Nephron progenitor cell (in vitro differentiated cells): ENCODE measurements at regions not wholly inside any gene's neighbourhood (a gene's known extent, or its start where the extent isn't known, plus 50 kb on each side); places are given as distances from the start of the nearest gene placed in this dataset.
"Not testable (repeated sequence)": the region's sequence is repeated elsewhere in the genome, so short reads cannot be mapped to it uniquely, and the experiment has no call there.

ENCODE experiments used
- DNase-seq: peaks from one replicate; pipeline ENCODE4 v3.0.0; 2021
- H3K27ac Mint-ChIP-seq: 2 replicates; pipeline ENCODE4 v1.8.0; 2021; ENCODE audit warnings: mild to moderate bottlenecking, moderate library complexity, mixed read lengths
- H3K27me3 Mint-ChIP-seq: 2 replicates; pipeline ENCODE4 v1.8.0; 2021; ENCODE audit warnings: mild to moderate bottlenecking, low read depth, mixed read lengths; ENCODE audit not compliant: poor library complexity
- H3K36me3 Mint-ChIP-seq: 2 replicates; pipeline ENCODE4 v1.8.0; 2021; ENCODE audit warnings: low read depth, mixed read lengths
- H3K4me1 Mint-ChIP-seq: 2 replicates; pipeline ENCODE4 v1.8.0; 2021; ENCODE audit warnings: mixed read lengths
- H3K4me3 Mint-ChIP-seq: 2 replicates; pipeline ENCODE4 v1.8.0; 2021; ENCODE audit warnings: mild to moderate bottlenecking, moderate library complexity, mixed read lengths
- H3K9me3 Mint-ChIP-seq: 2 replicates; pipeline ENCODE4 v1.8.0; 2021; ENCODE audit warnings: mild to moderate bottlenecking, moderate library complexity, mixed read lengths
- CTCF ChIP-seq: fragments of 200-600 bp; sonication (generic); IDR thresholded peaks from 2 replicates; pipeline ENCODE4 v1.5.0; 2021; ENCODE audit warnings: antibody characterized with exemption

- peaks cover 29% of the 10 kb centered on the region for H3K27me3 Mint-ChIP-seq
- no peak for DNase-seq
- no peak for TF ChIP-seq CTCF
- no peaks in the 10 kb centered on the region for H3K36me3 Mint-ChIP-seq
- no peak overlapping the region for H3K4me3 Mint-ChIP-seq
- H3K4me1 Mint-ChIP-seq = no peaks in the 10 kb centered on the region
- no peaks in the 10 kb centered on the region for H3K9me3 Mint-ChIP-seq
- H3K27ac Mint-ChIP-seq = no peak overlapping the region
Observed at GRCh38 chr16:5314377-5314776, 216.8 kb upstream of the EEF2KMT start.

GRCh38 chr16:5309946-5310611, 212.5 kb upstream of the EEF2KMT start:
- H3K36me3 Mint-ChIP-seq = no peaks in the 10 kb centered on the region
- peaks cover 15% of the 10 kb centered on the region for H3K27me3 Mint-ChIP-seq
- no peak for DNase-seq
- no peak for TF ChIP-seq CTCF
- no peaks in the 10 kb centered on the region for H3K4me1 Mint-ChIP-seq
- no peak overlapping the region for H3K27ac Mint-ChIP-seq
- no peak overlapping the region for H3K4me3 Mint-ChIP-seq
- no peaks in the 10 kb centered on the region for H3K9me3 Mint-ChIP-seq

- no peak for TF ChIP-seq CTCF
- peaks cover 12% of the 10 kb centered on the region for H3K27me3 Mint-ChIP-seq
- no peak overlapping the region for H3K4me3 Mint-ChIP-seq
- H3K4me1 Mint-ChIP-seq = no peaks in the 10 kb centered on the region
- H3K9me3 Mint-ChIP-seq = peaks cover 18% of the 10 kb centered on the region
- H3K27ac Mint-ChIP-seq = no peak overlapping the region
- H3K36me3 Mint-ChIP-seq = no peaks in the 10 kb centered on the region
- DNase-seq = no peak
Observed at GRCh38 chr16:5305023-5305422, 207.4 kb upstream of the EEF2KMT start.

GRCh38 chr16:5302372-5303114, 204.9 kb upstream of the EEF2KMT start:
- no peak overlapping the region for H3K4me3 Mint-ChIP-seq
- no peak for DNase-seq
- no peaks in the 10 kb centered on the region for H3K4me1 Mint-ChIP-seq
- TF ChIP-seq CTCF = no peak
- no peak overlapping the region for H3K27ac Mint-ChIP-seq
- peaks cover 10% of the 10 kb centered on the region for H3K27me3 Mint-ChIP-seq
- H3K9me3 Mint-ChIP-seq = peaks cover 18% of the 10 kb centered on the region
- no peaks in the 10 kb centered on the region for H3K36me3 Mint-ChIP-seq

- Mint-ChIP-seq H3K36me3 (no peaks in the 10 kb centered on the region), H3K9me3 (peaks cover 17% of the 10 kb centered on the region), H3K4me3 (no peak overlapping the region), H3K27me3 (peaks cover 4% of the 10 kb centered on the region), H3K4me1 (no peaks in the 10 kb centered on the region), H3K27ac (no peak overlapping the region)
- no peak for TF ChIP-seq CTCF
- DNase-seq = no peak
Observed at GRCh38 chr16:5298202-5298601, 200.6 kb upstream of the EEF2KMT start.

GRCh38 chr16:5296176-5296575, 198.6 kb upstream of the EEF2KMT start:
- Mint-ChIP-seq H3K4me3 (no peak overlapping the region), H3K36me3 (no peaks in the 10 kb centered on the region), H3K4me1 (no peaks in the 10 kb centered on the region), H3K27me3 (no peaks in the 10 kb centered on the region), H3K9me3 (peaks cover 6% of the 10 kb centered on the region), H3K27ac (no peak overlapping the region)
- DNase-seq = no peak
- TF ChIP-seq CTCF = no peak

GRCh38 chr16:5295304-5295703, 197.7 kb upstream of the EEF2KMT start:
- not testable (repeated sequence) for H3K4me3 Mint-ChIP-seq, H3K36me3 Mint-ChIP-seq, H3K9me3 Mint-ChIP-seq, H3K4me1 Mint-ChIP-seq, H3K27me3 Mint-ChIP-seq, H3K27ac Mint-ChIP-seq, DNase-seq

- not testable (repeated sequence) for H3K36me3 Mint-ChIP-seq, H3K27ac Mint-ChIP-seq, H3K27me3 Mint-ChIP-seq, H3K4me3 Mint-ChIP-seq, DNase-seq, H3K4me1 Mint-ChIP-seq
- peaks cover 75% of the 10 kb centered on the region for H3K9me3 Mint-ChIP-seq
Observed at GRCh38 chr16:5282152-5282551, 184.6 kb upstream of the EEF2KMT start.
